ENCODE measurements at regions not wholly inside any gene's neighbourhood (a gene's known extent, or its start where the extent isn't known, plus 50 kb on each side); places are given as distances from the start of the nearest gene placed in this dataset.

DNA sequence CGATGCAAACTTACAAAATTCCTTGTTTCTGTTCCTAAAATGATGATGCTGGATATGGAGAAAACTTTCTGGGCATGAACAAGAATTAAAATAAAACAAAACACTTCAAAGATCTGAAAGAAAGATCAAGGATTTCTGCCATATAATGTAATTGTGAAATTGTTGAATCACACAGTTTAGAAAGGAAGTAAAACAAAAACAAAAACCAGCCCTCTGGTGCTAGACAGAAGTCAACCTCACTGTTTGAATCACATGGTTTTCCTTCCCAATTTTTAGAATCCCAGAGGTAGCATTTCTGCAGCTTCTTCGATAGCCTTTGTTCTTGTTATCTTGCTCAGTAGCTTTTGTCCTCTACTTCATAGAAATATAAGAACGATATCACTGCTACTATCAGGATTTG, 118.2 kb upstream of the ARGLU1 start:
- ATAC-seq (no peak), DNase-seq (no peak)
- H3K4me1 ChIP-seq, result no peaks in the 10 kb centered on the region
- H3K4me3 ChIP-seq, result no peak overlapping the region
- intact Hi-C loops (cut with DNase I), result no loop called here
- H3K36me3 ChIP-seq, result no peaks in the 10 kb centered on the region
- no peak overlapping the region for H3K27ac ChIP-seq
- TF ChIP-seq, protein P1, sequence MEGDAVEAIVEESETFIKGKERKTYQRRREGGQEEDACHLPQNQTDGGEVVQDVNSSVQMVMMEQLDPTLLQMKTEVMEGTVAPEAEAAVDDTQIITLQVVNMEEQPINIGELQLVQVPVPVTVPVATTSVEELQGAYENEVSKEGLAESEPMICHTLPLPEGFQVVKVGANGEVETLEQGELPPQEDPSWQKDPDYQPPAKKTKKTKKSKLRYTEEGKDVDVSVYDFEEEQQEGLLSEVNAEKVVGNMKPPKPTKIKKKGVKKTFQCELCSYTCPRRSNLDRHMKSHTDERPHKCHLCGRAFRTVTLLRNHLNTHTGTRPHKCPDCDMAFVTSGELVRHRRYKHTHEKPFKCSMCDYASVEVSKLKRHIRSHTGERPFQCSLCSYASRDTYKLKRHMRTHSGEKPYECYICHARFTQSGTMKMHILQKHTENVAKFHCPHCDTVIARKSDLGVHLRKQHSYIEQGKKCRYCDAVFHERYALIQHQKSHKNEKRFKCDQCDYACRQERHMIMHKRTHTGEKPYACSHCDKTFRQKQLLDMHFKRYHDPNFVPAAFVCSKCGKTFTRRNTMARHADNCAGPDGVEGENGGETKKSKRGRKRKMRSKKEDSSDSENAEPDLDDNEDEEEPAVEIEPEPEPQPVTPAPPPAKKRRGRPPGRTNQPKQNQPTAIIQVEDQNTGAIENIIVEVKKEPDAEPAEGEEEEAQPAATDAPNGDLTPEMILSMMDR (IDR thresholded peaks at IDR 0.05), result no peak
- no peaks in the 10 kb centered on the region for H3K9me3 ChIP-seq
- no peaks in the 10 kb centered on the region for H3K27me3 ChIP-seq

DNA sequence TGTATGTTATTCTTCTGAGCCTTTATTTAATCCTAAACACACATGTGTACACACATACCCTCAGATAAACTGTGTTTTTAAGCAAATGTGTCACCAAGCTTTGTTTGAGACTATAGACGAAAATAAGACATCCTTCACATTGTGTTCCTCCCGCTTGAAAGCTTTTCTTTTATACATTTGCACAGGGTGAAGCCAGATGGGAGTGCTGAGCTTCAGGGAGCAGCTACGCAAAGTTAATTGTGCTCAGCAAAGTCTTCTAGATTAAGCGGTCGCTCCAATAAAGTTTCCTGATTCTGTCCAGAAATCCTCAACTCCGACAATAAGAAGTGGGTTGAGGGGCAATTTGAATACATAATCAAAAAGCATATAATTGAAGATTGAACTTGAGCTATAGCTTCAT, 117.2 kb upstream of the ARGLU1 start:
- no peak overlapping the region for H3K4me3 ChIP-seq
- TF ChIP-seq, protein P1 (IDR thresholded peaks at IDR 0.05), result no peak
- no peak for ATAC-seq
- DNase-seq, result no peak
- H3K4me1 ChIP-seq, result no peaks in the 10 kb centered on the region
- H3K9me3 ChIP-seq, result no peaks in the 10 kb centered on the region
- no peaks in the 10 kb centered on the region for H3K27me3 ChIP-seq
- no peak overlapping the region for H3K27ac ChIP-seq
- no peaks in the 10 kb centered on the region for H3K36me3 ChIP-seq
- intact Hi-C loops (cut with DNase I), result no loop called here

DNA sequence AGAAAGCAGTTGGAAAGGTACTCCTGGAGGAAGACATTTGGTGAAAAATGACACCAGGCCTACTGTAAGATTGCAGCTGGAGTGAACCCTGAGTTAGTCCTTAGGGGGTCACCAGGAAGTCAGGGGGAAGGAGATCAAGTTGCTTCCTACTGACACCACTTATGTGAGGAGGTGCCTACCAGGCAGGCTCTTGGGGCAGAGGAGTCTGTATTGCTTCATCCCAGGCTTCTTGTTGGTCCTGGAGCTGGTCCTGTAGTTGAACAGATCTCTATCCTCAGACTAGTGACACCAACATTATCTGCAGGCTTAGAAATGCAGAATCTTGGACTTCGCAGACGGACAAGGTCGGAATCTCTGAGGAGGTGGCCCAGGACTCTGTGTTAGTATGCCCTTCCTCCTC, 116.0 kb upstream of the ARGLU1 start:
- TF ChIP-seq, protein P1 (IDR thresholded peaks at IDR 0.05), result no peak
- Histone ChIP-seq H3K27ac (no peak overlapping the region), H3K9me3 (no peaks in the 10 kb centered on the region), H3K36me3 (no peaks in the 10 kb centered on the region), H3K4me3 (no peak overlapping the region), H3K4me1 (no peaks in the 10 kb centered on the region), H3K27me3 (no peaks in the 10 kb centered on the region)
- ATAC-seq (no peak), DNase-seq (no peak)
- intact Hi-C loops (cut with DNase I), result no loop called here

DNA sequence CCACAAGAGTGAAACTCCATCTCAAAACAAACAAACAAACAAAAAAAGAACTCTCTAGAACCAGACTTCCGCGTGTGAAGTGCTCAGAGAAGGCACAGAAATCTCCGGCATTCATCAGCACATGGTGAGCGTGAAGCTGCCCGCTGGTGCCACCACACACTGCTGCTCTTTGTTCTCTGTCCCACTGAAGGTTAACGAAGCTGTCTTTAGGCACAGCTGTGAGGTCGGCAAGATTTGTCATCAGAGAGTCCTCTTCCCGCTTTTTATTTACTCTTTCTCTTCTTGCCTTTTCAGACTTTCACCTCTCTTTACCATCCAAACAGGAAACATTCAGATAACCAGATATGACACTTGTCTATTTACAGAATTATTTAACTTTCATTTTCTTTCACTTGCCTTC, 115.2 kb upstream of the ARGLU1 start:
- Histone ChIP-seq H3K27ac (no peak overlapping the region), H3K4me3 (no peak overlapping the region), H3K4me1 (no peaks in the 10 kb centered on the region), H3K36me3 (no peaks in the 10 kb centered on the region), H3K27me3 (no peaks in the 10 kb centered on the region), H3K9me3 (no peaks in the 10 kb centered on the region)
- DNase-seq, result no peak
- TF ChIP-seq, protein P1 (IDR thresholded peaks at IDR 0.05), result no peak
- no peak for ATAC-seq
- intact Hi-C loops (cut with DNase I), result no loop called here

DNA sequence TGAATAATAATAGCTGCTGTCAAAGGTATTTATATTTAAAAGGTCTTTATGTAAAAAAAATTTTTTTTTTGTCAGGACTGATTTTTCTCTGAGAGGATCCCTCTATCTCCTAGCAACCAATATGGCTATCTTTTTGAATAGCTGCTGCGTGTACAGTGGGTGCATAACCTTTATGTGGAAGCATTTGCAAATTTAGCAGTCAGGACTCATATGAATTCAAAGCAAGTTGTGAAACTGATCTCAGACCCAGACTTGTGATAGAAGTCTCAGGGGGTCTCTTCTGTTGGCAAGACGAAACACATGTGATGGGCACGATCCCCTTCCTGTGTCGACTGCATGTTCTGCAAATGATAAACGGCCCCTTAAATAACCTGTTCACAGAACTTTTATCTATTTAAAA, 114.1 kb upstream of the ARGLU1 start:
- H3K27ac ChIP-seq, result no peak overlapping the region
- intact Hi-C loops (cut with DNase I), result no loop called here

More for the DNA sequence above, 114.1 kb upstream of the ARGLU1 start:
- H3K4me3 ChIP-seq, result no peak overlapping the region
- no peaks in the 10 kb centered on the region for H3K36me3 ChIP-seq
- ATAC-seq, result no peak
- DNase-seq, result no peak
- TF ChIP-seq, protein P1 (IDR thresholded peaks at IDR 0.05), result no peak
- H3K27me3 ChIP-seq, result no peaks in the 10 kb centered on the region
- H3K4me1 ChIP-seq, result no peaks in the 10 kb centered on the region
- H3K9me3 ChIP-seq, result no peaks in the 10 kb centered on the region

Measured in left lung (tissue), 4 donors.